ENCODE measurements at regions not wholly inside any gene's neighbourhood (a gene's known extent, or its start where the extent isn't known, plus 50 kb on each side); places are given as distances from the start of the nearest gene placed in this dataset.

DNA sequence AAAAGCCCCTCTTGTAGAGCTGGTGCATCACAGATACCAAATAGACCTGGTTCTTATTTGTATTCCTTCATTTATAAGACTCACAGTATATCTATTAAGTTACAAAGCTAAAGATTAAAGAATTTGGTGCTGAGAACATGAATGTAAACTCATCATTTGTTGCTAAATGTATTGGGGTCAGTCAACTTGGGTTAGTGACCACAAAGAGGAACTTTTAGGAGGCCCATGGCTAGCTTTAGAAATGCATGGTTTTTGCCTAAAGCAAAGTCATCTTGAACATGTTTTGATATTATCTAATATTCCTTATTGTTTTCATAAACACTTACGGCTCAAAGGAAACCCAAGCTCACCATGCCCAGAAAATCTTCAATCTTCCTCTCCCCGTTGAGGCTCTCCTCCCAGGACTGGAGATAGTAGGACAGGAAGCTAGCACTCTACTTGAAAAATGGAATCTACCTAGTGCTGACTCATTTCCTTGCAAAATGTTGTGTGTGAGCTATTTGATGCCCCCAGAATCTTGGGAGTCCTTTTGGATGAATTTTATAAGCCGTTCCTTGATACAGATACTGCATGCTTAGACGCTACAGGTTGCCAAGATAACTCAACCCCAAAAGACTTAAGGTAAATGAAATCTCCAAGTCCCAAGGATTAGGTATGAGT is 121.4 kb downstream of the BMP2 start:
- dilution Hi-C loops (cut with HindIII; ENCODE audit: low sequenced_read_pairs, unreplicated experiment) (no loop called here), intact Hi-C loops (cut with micrococcal nuclease) (no loop called here), in situ Hi-C loops (cut with MboI; ENCODE audit: low sequenced_read_pairs) (no loop called here)
- no TSS peak for BruUV-seq (replicated peaks)
- H3K4me2 ChIP-seq (ENCODE audit: low read depth, low read length), result no peak overlapping the region
- no CpG with 5 or more reads among the region's 4 CpGs for WGBS, 2 experiments (ENCODE audit: extremely low coverage in 2 of 2, insufficient read length in 1 of 2)
- no peaks in the 10 kb centered on the region for H3K9me1 ChIP-seq (ENCODE audit: insufficient read depth, low read length)
- H4K8ac ChIP-seq (ENCODE audit: low read depth in 2 of 2, low read length in 2 of 2), result no peak overlapping the region
- ChIA-PET POLR2A (ENCODE audit: unreplicated experiment) (no interaction called here), CTCF (no interaction called here)
- H4K20me1 ChIP-seq (ENCODE audit: insufficient read depth, low read length), result no peaks in the 10 kb centered on the region
- H2BK120ac ChIP-seq (ENCODE audit: low read depth, low read length), result no peak overlapping the region
- H2BK5ac ChIP-seq (ENCODE audit: low read depth, low read length, poor library complexity, severe bottlenecking), result no peak overlapping the region
- H2AFZ ChIP-seq (replicated peaks; ENCODE audit: low read length, poor library complexity), result no peak overlapping the region
- H3K14ac ChIP-seq (replicated peaks; ENCODE audit: low read depth, low read length), result no peak overlapping the region
- no peak for ATAC-seq (ENCODE audit: low read depth)
- H3K36me3 ChIP-seq (ENCODE audit: control insufficient read depth, insufficient read depth, low read length), result no peaks in the 10 kb centered on the region
- H3K4me3 ChIP-seq (ENCODE audit: insufficient read depth, low read depth, low read length), result no peak overlapping the region
- no peaks in the 10 kb centered on the region for H3K27me3 ChIP-seq (ENCODE audit: control insufficient read depth, insufficient read depth, low read length)
- no peak overlapping the region for H3K9ac ChIP-seq (ENCODE audit: low read depth, low read length)
- H4K5ac ChIP-seq (ENCODE audit: low read depth, low read length), result no peak overlapping the region
- no peak overlapping the region for H2AK5ac ChIP-seq (ENCODE audit: low read depth, low read length)
- H3K4ac ChIP-seq (ENCODE audit: low read depth, low read length), result no peak overlapping the region
- no peak overlapping the region for H3K56ac ChIP-seq (ENCODE audit: extremely low read depth, insufficient read depth, low read length)
- H4K91ac ChIP-seq (ENCODE audit: insufficient read depth, low read depth, low read length), result no peak overlapping the region
- H3K9me3 ChIP-seq (ENCODE audit: control insufficient read depth, insufficient read depth, low read length), result peaks cover 1% of the 10 kb centered on the region; the same call in 1 of the 2 replicates
- H3K4me1 ChIP-seq (ENCODE audit: control insufficient read depth, insufficient read depth, low read length), result no peaks in the 10 kb centered on the region
- H2BK20ac ChIP-seq (ENCODE audit: low read depth, low read length), result no peak overlapping the region
- H3K23ac ChIP-seq (ENCODE audit: low read depth, low read length), result no peak overlapping the region
- no peak overlapping the region for H2AK9ac ChIP-seq (replicated peaks; ENCODE audit: low read depth, low read length, poor library complexity)
- TF ChIP-seq CHD1 (IDR thresholded peaks at IDR 0.05; ENCODE audit: low read depth, low read length) (no peak), MAZ (IDR thresholded peaks at IDR 0.05; ENCODE audit: borderline replicate concordance, low read depth, low read length) (no peak), SMC3 (IDR thresholded peaks at IDR 0.05; ENCODE audit: low read depth, low read length) (no peak), RAD21 (IDR thresholded peaks at IDR 0.05; ENCODE audit: low read length) (no peak), CEBPB (IDR thresholded peaks at IDR 0.05; ENCODE audit: low read depth, low read length) (no peak), FOS (IDR thresholded peaks at IDR 0.05; ENCODE audit: low read depth, low read length) (no peak), POLR2A (IDR thresholded peaks at IDR 0.05; ENCODE audit: low read depth, low read length) (no peak), MXI1 (IDR thresholded peaks at IDR 0.05; ENCODE audit: borderline replicate concordance, low read depth, low read length) (no peak), BHLHE40 (IDR thresholded peaks at IDR 0.05; ENCODE audit: low read depth, low read length) (no peak), USF2 (IDR thresholded peaks at IDR 0.05; ENCODE audit: low read depth, low read length) (no peak), MAFK (IDR thresholded peaks at IDR 0.05; ENCODE audit: low read depth, low read length) (no peak), RFX5 (IDR thresholded peaks at IDR 0.05; ENCODE audit: low read depth, low read length) (no peak), CTCF (conservative IDR thresholded peaks at IDR 0.05; ENCODE audit: low read depth, low read length) (no peak), RCOR1 (IDR thresholded peaks at IDR 0.05; ENCODE audit: insufficient replicate concordance, low read length) (no peak), NFE2L2 (IDR thresholded peaks at IDR 0.05; ENCODE audit: low read depth, low read length) (no peak)
- H3K18ac ChIP-seq (ENCODE audit: low read depth, low read length), result no peak overlapping the region
- DNase-seq, result no peak
- H3K27ac ChIP-seq (ENCODE audit: insufficient read depth, low read length), result no peak overlapping the region
- no peak overlapping the region for H2BK15ac ChIP-seq (ENCODE audit: low read depth, low read length)
- no peaks in the 10 kb centered on the region for H3K79me1 ChIP-seq (ENCODE audit: low read depth in 1 of 2, low read length in 2 of 2)
